AG09309 (cell line): ENCODE measurements at regions not wholly inside any gene's neighbourhood (a gene's known extent, or its start where the extent isn't known, plus 50 kb on each side); places are given as distances from the start of the nearest gene placed in this dataset.

Experiments used
- DNase-seq: peaks from one replicate; pipeline ENCODE4 v3.0.0-alpha.2; 2010; ENCODE audit warnings: low read depth
- H3K4me3 ChIP-seq: 2 replicates; pipeline ENCODE4 v1.5.1; 2011; ENCODE audit warnings: mild to moderate bottlenecking, low read depth, low read length, moderate library complexity; ENCODE audit not compliant: control insufficient read depth
- CTCF ChIP-seq: IDR thresholded peaks from 2 replicates; pipeline ENCODE4 v1.5.1; 2011; ENCODE audit warnings: mild to moderate bottlenecking, low read depth, low read length, inconsistent platforms; ENCODE audit not compliant: insufficient read depth, control insufficient read depth; ENCODE audit errors: missing control alignments

GRCh38 chr16:7137560-7138330, 194.9 kb upstream of the RBFOX1 start:
- no peak overlapping the region for H3K4me3 ChIP-seq
- no peak for DNase-seq
- no peak for TF ChIP-seq CTCF

- no peak overlapping the region for H3K4me3 ChIP-seq
- TF ChIP-seq CTCF, result no peak
- DNase-seq, result no peak
Measured at GRCh38 chr16:7132465-7132864, 200.2 kb upstream of the RBFOX1 start.

GRCh38 chr16:7124701-7125100, 207.9 kb upstream of the RBFOX1 start:
- no peak for TF ChIP-seq CTCF

GRCh38 chr16:7124242-7124641, 208.4 kb upstream of the RBFOX1 start:
- no peak overlapping the region for H3K4me3 ChIP-seq
- no peak for DNase-seq
- no peak for TF ChIP-seq CTCF

More at GRCh38 chr16:7124701-7125100, 207.9 kb upstream of the RBFOX1 start:
- no peak overlapping the region for H3K4me3 ChIP-seq
- DNase-seq, result no peak

- no peak overlapping the region for H3K4me3 ChIP-seq
- TF ChIP-seq CTCF, result no peak
- DNase-seq, result no peak
Measured at GRCh38 chr16:7116734-7117133, 215.9 kb upstream of the RBFOX1 start.

DNA sequence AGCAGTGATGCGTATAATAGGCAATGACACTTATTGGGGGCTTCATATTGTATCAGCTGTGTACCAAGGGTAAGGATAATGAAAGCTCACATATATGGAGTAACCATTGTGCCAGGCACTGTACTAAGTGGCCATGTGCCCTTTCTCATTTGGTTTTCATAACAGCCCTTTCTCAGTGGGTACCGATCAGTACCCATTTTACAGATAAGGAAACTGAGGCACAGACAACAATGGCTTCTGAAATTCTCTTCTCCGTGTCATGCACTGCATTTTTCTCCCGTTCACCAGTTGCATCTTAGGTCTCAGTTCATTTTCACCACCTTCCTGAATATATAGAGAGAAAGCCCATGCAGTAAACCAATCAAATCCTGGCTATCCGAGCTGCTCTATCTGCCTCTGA, 216.7 kb upstream of the RBFOX1 start:
- no peak for DNase-seq
- no peak for TF ChIP-seq CTCF

More for the DNA sequence above, 216.7 kb upstream of the RBFOX1 start:
- H3K4me3 ChIP-seq, result no peak overlapping the region
